ENCODE measurements at regions not wholly inside any gene's neighbourhood (a gene's known extent, or its start where the extent isn't known, plus 50 kb on each side); places are given as distances from the start of the nearest gene placed in this dataset.
"Not testable (repeated sequence)": the region's sequence is repeated elsewhere in the genome, so short reads cannot be mapped to it uniquely, and the experiment has no call there.

- FAIRE-seq = no peak
Observed at GRCh38 chr4:129823105-129823504, 727.2 kb downstream of the C4orf33 start.

GRCh38 chr4:129829373-129829772, 733.4 kb downstream of the C4orf33 start:
- DNase-seq (ENCODE audit: low spot score in 2 of 2) (no peak), FAIRE-seq (no peak)

More at GRCh38 chr4:129823105-129823504, 727.2 kb downstream of the C4orf33 start:
- no peak for DNase-seq (ENCODE audit: low spot score in 2 of 2)

GRCh38 chr4:129839687-129840086, 743.7 kb downstream of the C4orf33 start:
- DNase-seq (ENCODE audit: low spot score in 2 of 2) (no peak), FAIRE-seq (no peak)

GRCh38 chr4:129842096-129842495, 746.1 kb downstream of the C4orf33 start:
- DNase-seq (ENCODE audit: low spot score in 2 of 2) = no peak
- no peak for FAIRE-seq

- FAIRE-seq (no peak), DNase-seq (ENCODE audit: low spot score in 2 of 2) (no peak)
Observed at GRCh38 chr4:129852434-129852833, 756.5 kb downstream of the C4orf33 start.

- DNase-seq (ENCODE audit: low spot score in 2 of 2); FAIRE-seq: not testable (repeated sequence)
Observed at GRCh38 chr4:129853685-129854467, 757.9 kb downstream of the C4orf33 start.

- no peak for FAIRE-seq
- no peak for DNase-seq (ENCODE audit: low spot score in 2 of 2)
Observed at GRCh38 chr4:129862461-129862860, 766.5 kb downstream of the C4orf33 start.

GRCh38 chr4:129863206-129863605, 767.3 kb downstream of the C4orf33 start:
- DNase-seq (ENCODE audit: low spot score in 2 of 2) (no peak), FAIRE-seq (no peak)

- no peak for DNase-seq (ENCODE audit: low spot score in 2 of 2)
- no peak for FAIRE-seq
Observed at GRCh38 chr4:129883996-129884395, 788.0 kb downstream of the C4orf33 start.

GRCh38 chr4:129897111-129897510, 801.2 kb downstream of the C4orf33 start:
- FAIRE-seq = no peak
- DNase-seq (ENCODE audit: low spot score in 2 of 2) = no peak

- no peak for DNase-seq (ENCODE audit: low spot score in 2 of 2)
- FAIRE-seq = no peak
Observed at GRCh38 chr4:129899849-129900248, 803.9 kb downstream of the C4orf33 start.

- FAIRE-seq (no peak), DNase-seq (ENCODE audit: low spot score in 2 of 2) (no peak)
Observed at GRCh38 chr4:129900430-129900953, 804.5 kb downstream of the C4orf33 start.

- DNase-seq (ENCODE audit: low spot score in 2 of 2) (no peak), FAIRE-seq (no peak)
Observed at GRCh38 chr4:129901205-129901604, 805.3 kb downstream of the C4orf33 start.

- DNase-seq (ENCODE audit: low spot score in 2 of 2) = no peak
- FAIRE-seq = no peak
Observed at GRCh38 chr4:129903861-129904260, 807.9 kb downstream of the C4orf33 start.

GRCh38 chr4:129905256-129905655, 809.3 kb downstream of the C4orf33 start:
- DNase-seq (ENCODE audit: low spot score in 2 of 2) = no peak
- peak; percentile 55 for FAIRE-seq

- no peak for FAIRE-seq
Observed at GRCh38 chr4:129908117-129908516, 812.2 kb downstream of the C4orf33 start.

GRCh38 chr4:129916991-129917390, 821.0 kb downstream of the C4orf33 start:
- DNase-seq (ENCODE audit: low spot score in 2 of 2) = no peak
- FAIRE-seq = no peak

More at GRCh38 chr4:129908117-129908516, 812.2 kb downstream of the C4orf33 start:
- no peak for DNase-seq (ENCODE audit: low spot score in 2 of 2)

- no peak for FAIRE-seq
Observed at GRCh38 chr4:129917651-129918050, 821.7 kb downstream of the C4orf33 start.

GRCh38 chr4:129926936-129927335, 831.0 kb downstream of the C4orf33 start:
- DNase-seq (ENCODE audit: low spot score in 2 of 2) = no peak
- FAIRE-seq = no peak

More at GRCh38 chr4:129917651-129918050, 821.7 kb downstream of the C4orf33 start:
- no peak for DNase-seq (ENCODE audit: low spot score in 2 of 2)

- DNase-seq (ENCODE audit: low spot score in 2 of 2) = no peak
- no peak for FAIRE-seq
Observed at GRCh38 chr4:129929052-129929451, 833.1 kb downstream of the C4orf33 start.

- DNase-seq (ENCODE audit: low spot score in 2 of 2) = no peak
- no peak for FAIRE-seq
Observed at GRCh38 chr4:129929984-129930383, 834.0 kb downstream of the C4orf33 start.

- no peak for FAIRE-seq
- no peak for DNase-seq (ENCODE audit: low spot score in 2 of 2)
Observed at GRCh38 chr4:129950217-129950616, 854.3 kb downstream of the C4orf33 start.
